Fibroblast of villous mesenchyme (primary cell): ENCODE measurements at regions not wholly inside any gene's neighbourhood (a gene's known extent, or its start where the extent isn't known, plus 50 kb on each side); places are given as distances from the start of the nearest gene placed in this dataset.

ENCODE experiments used
- DNase-seq: peaks from one replicate; pipeline ENCODE4 v3.0.0-alpha.2; 2010; ENCODE audit warnings: low read depth
- H3K4me3 ChIP-seq: 2 replicates; pipeline ENCODE4 v1.5.1; 2011; ENCODE audit warnings: low read depth, mild to moderate bottlenecking, low read length
- TF ChIP-seq, protein P1 (sequence below): IDR thresholded peaks from 2 replicates; pipeline ENCODE4 v1.5.1; 2012; ENCODE audit warnings: low read depth, mild to moderate bottlenecking, low read length; ENCODE audit not compliant: insufficient read depth

DNA sequence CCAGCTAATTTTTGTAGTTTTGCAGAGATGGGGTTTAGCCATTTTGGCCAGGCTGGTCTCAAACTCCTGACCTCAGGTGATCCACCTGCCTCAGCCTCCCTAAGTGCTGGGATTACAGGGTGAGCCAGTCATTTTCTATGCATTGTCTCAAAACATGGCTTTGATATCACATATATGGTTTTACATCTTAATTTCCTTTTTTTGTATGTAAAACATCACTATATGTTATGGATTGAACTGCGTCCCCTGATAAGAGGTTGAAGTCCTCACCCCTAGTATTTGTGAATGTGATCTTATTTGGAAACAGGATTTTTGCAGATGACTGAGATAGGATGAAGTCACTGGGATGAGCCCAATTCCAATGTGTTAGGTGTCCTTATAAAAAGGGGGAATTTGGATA is 89.8 kb upstream of the MYCN start:
- TF ChIP-seq, protein P1, sequence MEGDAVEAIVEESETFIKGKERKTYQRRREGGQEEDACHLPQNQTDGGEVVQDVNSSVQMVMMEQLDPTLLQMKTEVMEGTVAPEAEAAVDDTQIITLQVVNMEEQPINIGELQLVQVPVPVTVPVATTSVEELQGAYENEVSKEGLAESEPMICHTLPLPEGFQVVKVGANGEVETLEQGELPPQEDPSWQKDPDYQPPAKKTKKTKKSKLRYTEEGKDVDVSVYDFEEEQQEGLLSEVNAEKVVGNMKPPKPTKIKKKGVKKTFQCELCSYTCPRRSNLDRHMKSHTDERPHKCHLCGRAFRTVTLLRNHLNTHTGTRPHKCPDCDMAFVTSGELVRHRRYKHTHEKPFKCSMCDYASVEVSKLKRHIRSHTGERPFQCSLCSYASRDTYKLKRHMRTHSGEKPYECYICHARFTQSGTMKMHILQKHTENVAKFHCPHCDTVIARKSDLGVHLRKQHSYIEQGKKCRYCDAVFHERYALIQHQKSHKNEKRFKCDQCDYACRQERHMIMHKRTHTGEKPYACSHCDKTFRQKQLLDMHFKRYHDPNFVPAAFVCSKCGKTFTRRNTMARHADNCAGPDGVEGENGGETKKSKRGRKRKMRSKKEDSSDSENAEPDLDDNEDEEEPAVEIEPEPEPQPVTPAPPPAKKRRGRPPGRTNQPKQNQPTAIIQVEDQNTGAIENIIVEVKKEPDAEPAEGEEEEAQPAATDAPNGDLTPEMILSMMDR: no peak
- DNase-seq: no peak
- no peak overlapping the region for H3K4me3 ChIP-seq

DNA sequence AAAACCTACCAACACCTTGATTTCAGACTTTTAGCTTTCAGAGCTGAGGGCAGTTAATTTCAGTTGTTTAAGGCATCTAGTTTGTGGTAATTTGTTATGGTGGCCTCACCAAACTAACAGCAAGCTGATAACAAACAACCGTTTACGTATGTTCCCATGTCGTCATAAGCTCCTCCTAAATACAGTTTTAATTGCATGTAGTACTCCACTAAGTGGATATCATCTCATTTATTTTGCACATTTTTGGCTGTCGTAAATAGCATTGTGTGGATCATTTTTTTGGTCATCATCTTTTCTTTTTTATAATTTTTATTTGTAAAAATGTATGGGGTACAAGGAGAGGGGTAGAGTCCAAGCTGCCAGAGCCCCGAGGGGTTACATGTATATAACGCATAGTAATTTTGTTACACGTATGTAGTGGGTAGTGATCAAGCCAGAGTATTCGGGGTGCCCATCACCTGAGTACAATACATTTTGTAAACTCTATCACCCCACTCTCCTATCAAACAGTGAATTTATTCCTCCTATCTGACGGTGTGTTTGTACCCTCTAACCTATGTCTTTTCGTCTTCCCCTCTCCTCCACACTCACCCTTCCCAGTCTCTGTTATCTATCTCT is 89.2 kb upstream of the MYCN start:
- DNase-seq: no peak

DNA sequence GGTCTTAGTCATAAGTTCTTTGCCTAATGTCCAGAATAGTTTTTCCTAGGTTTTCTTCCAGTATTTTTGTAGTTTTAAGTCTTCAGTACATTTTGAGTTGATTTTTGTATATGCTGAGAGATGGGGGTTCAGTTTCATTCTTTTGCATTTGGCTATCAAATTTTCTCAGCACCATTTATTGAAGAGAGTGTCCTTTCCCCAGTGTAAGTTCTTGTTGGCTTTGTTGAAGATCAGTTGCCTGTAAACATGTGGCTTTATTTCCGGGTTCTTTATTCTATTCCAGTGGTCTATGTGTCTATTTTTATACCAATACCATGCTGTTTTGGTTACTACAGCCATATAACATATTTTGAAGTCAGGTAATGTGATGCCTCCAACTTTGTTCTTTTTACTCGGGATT is 87.5 kb upstream of the MYCN start:
- no peak for DNase-seq
- H3K4me3 ChIP-seq: no peak overlapping the region
- TF ChIP-seq, protein P1: no peak

More for the DNA sequence above, 89.2 kb upstream of the MYCN start:
- H3K4me3 ChIP-seq: no peak overlapping the region
- TF ChIP-seq, protein P1: no peak

DNA sequence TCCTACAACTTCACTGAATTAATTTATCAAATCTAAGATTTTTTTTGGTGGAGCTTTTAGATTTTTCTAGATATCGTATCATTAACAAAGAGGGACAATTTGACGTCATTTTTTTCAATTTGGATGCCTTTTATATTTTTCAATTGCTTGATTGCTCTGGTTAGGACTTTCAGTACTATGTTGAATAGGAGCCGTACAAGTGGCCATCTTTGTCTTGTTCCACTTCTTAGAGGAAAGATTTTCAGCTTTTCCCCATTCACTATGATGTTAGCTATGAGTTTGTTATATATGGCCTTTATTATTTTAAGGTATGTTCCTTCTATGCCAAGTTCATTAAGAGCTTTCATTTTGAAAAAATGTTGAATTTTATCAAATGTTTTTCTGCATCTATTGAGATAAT is 86.4 kb upstream of the MYCN start:
- H3K4me3 ChIP-seq: no peak overlapping the region
- no peak for DNase-seq
- TF ChIP-seq, protein P1: no peak

DNA sequence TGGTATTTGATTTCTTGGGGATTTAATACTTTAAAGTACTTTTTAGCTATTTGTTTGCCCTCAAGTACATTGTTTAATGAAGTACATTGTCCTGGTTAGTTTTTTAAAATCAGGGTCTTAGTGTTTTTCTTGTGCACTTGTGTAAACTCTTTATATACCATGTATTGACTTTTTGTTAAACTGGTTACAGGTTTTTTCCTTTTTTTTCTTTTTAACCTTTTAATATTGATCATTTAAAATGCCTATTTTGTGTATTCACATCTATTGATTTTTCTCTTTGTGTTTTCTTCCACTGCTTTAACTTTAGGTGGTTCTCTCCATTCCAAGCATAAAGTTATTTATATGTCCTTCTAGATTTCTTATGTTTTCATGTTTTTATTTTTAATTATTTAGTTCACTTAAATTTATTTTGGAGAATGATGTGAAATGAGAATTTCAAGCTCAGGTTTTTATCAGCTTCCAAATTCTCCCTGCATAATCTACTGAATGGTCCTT is 84.5 kb upstream of the MYCN start:
- H3K4me3 ChIP-seq: no peak overlapping the region
- TF ChIP-seq, protein P1: no peak
- DNase-seq: no peak

DNA sequence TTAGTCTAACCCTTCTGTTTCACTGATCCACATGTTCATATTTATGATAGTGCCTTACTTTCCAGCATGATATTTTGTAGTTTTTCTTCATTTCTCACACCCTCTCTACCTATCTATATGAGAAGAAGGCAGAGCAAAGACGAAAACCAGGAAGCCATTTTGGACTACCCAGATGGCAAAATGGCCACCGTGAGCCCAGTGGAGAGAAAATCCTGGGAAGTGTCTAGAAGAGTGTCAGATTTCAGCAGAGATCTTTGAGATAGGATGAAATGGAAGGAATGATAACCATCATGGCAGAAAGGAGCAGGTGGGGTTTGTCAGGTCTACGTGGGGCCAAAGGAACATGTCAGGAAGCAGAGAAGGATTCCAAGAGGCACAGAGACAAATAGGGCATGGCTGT is 84.0 kb upstream of the MYCN start:
- no peak for DNase-seq
- TF ChIP-seq, protein P1: no peak
- H3K4me3 ChIP-seq: no peak overlapping the region

DNA sequence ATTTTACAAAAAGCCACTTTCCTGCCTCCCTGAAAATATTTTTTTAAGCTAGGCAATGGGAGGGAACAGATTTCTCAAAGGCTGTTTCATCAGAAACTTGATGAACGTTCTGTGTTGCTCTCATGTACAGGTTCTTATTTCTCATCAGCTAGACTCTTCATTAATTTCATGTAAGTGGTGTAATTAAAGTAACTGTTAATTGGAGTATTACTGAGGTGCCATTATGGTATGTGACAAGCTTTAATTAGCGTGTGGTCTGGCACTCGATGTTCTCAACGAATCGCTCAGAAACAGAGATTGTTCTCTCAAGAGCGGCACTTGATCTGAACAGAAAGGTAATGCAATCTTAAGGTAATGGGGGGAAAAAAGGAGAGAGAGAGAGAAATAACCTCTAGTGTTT is 81.9 kb upstream of the MYCN start:
- TF ChIP-seq, protein P1: no peak
- H3K4me3 ChIP-seq: no peak overlapping the region
- no peak for DNase-seq
